ENCODE measurements at regions not wholly inside any gene's neighbourhood (a gene's known extent, or its start where the extent isn't known, plus 50 kb on each side); places are given as distances from the start of the nearest gene placed in this dataset.

GRCh38 chr15:62568004-62568403 is 402.9 kb upstream of the C2CD4B start:
- TF ChIP-seq CTCF (IDR thresholded peaks at IDR 0.05): no peak
- no peak overlapping the region for H3K27ac ChIP-seq
- DNase-seq (ENCODE audit: low spot score): no peak
- no peaks in the 10 kb centered on the region for H3K27me3 ChIP-seq
- no peak overlapping the region for H3K4me3 ChIP-seq
- no peaks in the 10 kb centered on the region for H3K9me3 ChIP-seq
- H3K36me3 ChIP-seq: no peaks in the 10 kb centered on the region
- H3K4me1 ChIP-seq: peaks cover 0 to 19% of the 10 kb centered on the region in 2 donors

- no peak for DNase-seq (ENCODE audit: low spot score)
- no peak for TF ChIP-seq CTCF (IDR thresholded peaks at IDR 0.05)
- no peaks in the 10 kb centered on the region for H3K36me3 ChIP-seq
- no peak overlapping the region for H3K27ac ChIP-seq
- no peaks in the 10 kb centered on the region for H3K27me3 ChIP-seq
- H3K9me3 ChIP-seq: no peaks in the 10 kb centered on the region
- H3K4me1 ChIP-seq: peaks cover 0 to 19% of the 10 kb centered on the region in 2 donors
- no peak overlapping the region for H3K4me3 ChIP-seq
These were observed 403.6 kb upstream of the C2CD4B start for GRCh38 chr15:62568702-62569101.

GRCh38 chr15:62569460-62570404 is 404.6 kb upstream of the C2CD4B start:
- Histone ChIP-seq H3K27ac (peak overlapping the region in 1 of 2 donors; percentile 37), H3K36me3 (no peaks in the 10 kb centered on the region), H3K4me1 (peaks cover 0 to 19% of the 10 kb centered on the region in 2 donors), H3K27me3 (no peaks in the 10 kb centered on the region), H3K4me3 (no peak overlapping the region), H3K9me3 (no peaks in the 10 kb centered on the region)
- TF ChIP-seq CTCF (IDR thresholded peaks at IDR 0.05): no peak
- peak; percentile 89 for DNase-seq (ENCODE audit: low spot score)

- H3K27ac ChIP-seq: peak overlapping the region in 1 of 2 donors; percentile 37
- peaks cover 0 to 19% of the 10 kb centered on the region in 2 donors for H3K4me1 ChIP-seq
- H3K9me3 ChIP-seq: no peaks in the 10 kb centered on the region
- H3K27me3 ChIP-seq: no peaks in the 10 kb centered on the region
- no peak for TF ChIP-seq CTCF (IDR thresholded peaks at IDR 0.05)
- H3K36me3 ChIP-seq: no peaks in the 10 kb centered on the region
- no peak overlapping the region for H3K4me3 ChIP-seq
- DNase-seq (ENCODE audit: low spot score): no peak
These were observed 405.3 kb upstream of the C2CD4B start for GRCh38 chr15:62570405-62570783.

GRCh38 chr15:62571072-62571471 is 406.0 kb upstream of the C2CD4B start:
- no peak overlapping the region for H3K27ac ChIP-seq
- no peak for TF ChIP-seq CTCF (IDR thresholded peaks at IDR 0.05)
- H3K4me1 ChIP-seq: peaks cover 0 to 19% of the 10 kb centered on the region in 2 donors
- DNase-seq (ENCODE audit: low spot score): no peak
- no peaks in the 10 kb centered on the region for H3K27me3 ChIP-seq
- no peak overlapping the region for H3K4me3 ChIP-seq
- H3K9me3 ChIP-seq: no peaks in the 10 kb centered on the region
- no peaks in the 10 kb centered on the region for H3K36me3 ChIP-seq

Data from right atrium auricular region (tissue), 2 donors.